Spleen (tissue), 7 donors: ENCODE measurements at regions not wholly inside any gene's neighbourhood (a gene's known extent, or its start where the extent isn't known, plus 50 kb on each side); places are given as distances from the start of the nearest gene placed in this dataset.
"Not testable (repeated sequence)": the region's sequence is repeated elsewhere in the genome, so short reads cannot be mapped to it uniquely, and the experiment has no call there.

ENCODE experiments used
- CTCF ChIP-seq, 11 experiments: fragments of 200-600 bp in 7 of 11; fragments of 450-650 bp in 4 of 11; sonication (generic) in 4 of 11; IDR thresholded peaks in 8 of 11; conservative IDR thresholded peaks in 3 of 11; 1 replicate in 7 of 11; 2 replicates in 4 of 11; pipeline versions ENCODE4 v1.4.0 to v1.8.0; 2016 to 2021; ENCODE audit warnings: antibody characterized with exemption in 11 of 11, inconsistent platforms in 4 of 11, mild to moderate bottlenecking in 1 of 11
- POLR2AphosphoS5 ChIP-seq, 3 donors: sonication (generic); formaldehyde crosslinking; IDR thresholded peaks; one replicate each; pipeline ENCODE4 v1.5.1; 2017; ENCODE audit warnings: antibody characterized with exemption in 3 of 3
- donor health status: DM: no; HTN: no; CAD: no; lungs with moderate emphysema.
- donor health status: DM: no; HTN: no; CAD: no.
- donor health status: DM: no; HTN: no; CAD: no.

GRCh38 chr7:137103526-137103925 is 235.1 kb downstream of the CHRM2 start:
- TF ChIP-seq CTCF (IDR thresholded peaks at IDR 0.05 in 8 of 11, conservative IDR thresholded peaks at IDR 0.05 in 3 of 11); POLR2AphosphoS5 (IDR thresholded peaks at IDR 0.05): not testable (repeated sequence)
